ENCODE measurements at regions not wholly inside any gene's neighbourhood (a gene's known extent, or its start where the extent isn't known, plus 50 kb on each side); places are given as distances from the start of the nearest gene placed in this dataset.

GRCh38 chr13:112251930-112252585 lies 124.1 kb upstream of the SPACA7 start:
- no peak overlapping the region for H3K4me3 ChIP-seq (ENCODE audit: low read length in 2 of 2)
- no peaks in the 10 kb centered on the region for H3K27me3 ChIP-seq (ENCODE audit: control insufficient read depth in 2 of 2, insufficient read depth in 2 of 2, low read length in 2 of 2)
- no peaks in the 10 kb centered on the region for H3K4me1 ChIP-seq (ENCODE audit: control insufficient read depth in 2 of 2, insufficient read depth in 2 of 2, low read length in 2 of 2)
- H3K9me3 ChIP-seq (ENCODE audit: control insufficient read depth in 2 of 2, low read length in 2 of 2) = no peaks in the 10 kb centered on the region
- no peak overlapping the region for H3K27ac ChIP-seq (ENCODE audit: low read depth in 2 of 2, low read length in 2 of 2)
- H3K36me3 ChIP-seq (ENCODE audit: control insufficient read depth in 2 of 2, insufficient read depth in 2 of 2, low read length in 2 of 2) = no peaks in the 10 kb centered on the region
- no peak overlapping the region for H3K9ac ChIP-seq (ENCODE audit: low read depth in 1 of 2, low read length in 2 of 2)

GRCh38 chr13:112252804-112253590 lies 123.2 kb upstream of the SPACA7 start:
- Histone ChIP-seq H3K36me3 (ENCODE audit: control insufficient read depth in 2 of 2, insufficient read depth in 2 of 2, low read length in 2 of 2) (no peaks in the 10 kb centered on the region), H3K27ac (ENCODE audit: low read depth in 2 of 2, low read length in 2 of 2) (no peak overlapping the region)

GRCh38 chr13:112253631-112254030 lies 122.5 kb upstream of the SPACA7 start:
- Histone ChIP-seq H3K36me3 (ENCODE audit: control insufficient read depth in 2 of 2, insufficient read depth in 2 of 2, low read length in 2 of 2) (no peaks in the 10 kb centered on the region), H3K4me1 (ENCODE audit: control insufficient read depth in 2 of 2, insufficient read depth in 2 of 2, low read length in 2 of 2) (no peaks in the 10 kb centered on the region), H3K27me3 (ENCODE audit: control insufficient read depth in 2 of 2, insufficient read depth in 2 of 2, low read length in 2 of 2) (no peaks in the 10 kb centered on the region)

More at GRCh38 chr13:112252804-112253590, 123.2 kb upstream of the SPACA7 start:
- Histone ChIP-seq H3K9ac (ENCODE audit: low read depth in 1 of 2, low read length in 2 of 2) (no peak overlapping the region), H3K4me3 (ENCODE audit: low read length in 2 of 2) (no peak overlapping the region), H3K27me3 (ENCODE audit: control insufficient read depth in 2 of 2, insufficient read depth in 2 of 2, low read length in 2 of 2) (no peaks in the 10 kb centered on the region), H3K4me1 (ENCODE audit: control insufficient read depth in 2 of 2, insufficient read depth in 2 of 2, low read length in 2 of 2) (no peaks in the 10 kb centered on the region), H3K9me3 (ENCODE audit: control insufficient read depth in 2 of 2, low read length in 2 of 2) (no peaks in the 10 kb centered on the region)

GRCh38 chr13:112254061-112254818 lies 121.9 kb upstream of the SPACA7 start:
- H3K4me3 ChIP-seq (ENCODE audit: low read length in 2 of 2) = no peak overlapping the region
- H3K4me1 ChIP-seq (ENCODE audit: control insufficient read depth in 2 of 2, insufficient read depth in 2 of 2, low read length in 2 of 2) = no peaks in the 10 kb centered on the region
- H3K27me3 ChIP-seq (ENCODE audit: control insufficient read depth in 2 of 2, insufficient read depth in 2 of 2, low read length in 2 of 2) = no peaks in the 10 kb centered on the region
- H3K9me3 ChIP-seq (ENCODE audit: control insufficient read depth in 2 of 2, low read length in 2 of 2) = no peaks in the 10 kb centered on the region
- H3K27ac ChIP-seq (ENCODE audit: low read depth in 2 of 2, low read length in 2 of 2) = no peak overlapping the region
- H3K36me3 ChIP-seq (ENCODE audit: control insufficient read depth in 2 of 2, insufficient read depth in 2 of 2, low read length in 2 of 2) = no peaks in the 10 kb centered on the region
- H3K9ac ChIP-seq (ENCODE audit: low read depth in 1 of 2, low read length in 2 of 2) = no peak overlapping the region

More at GRCh38 chr13:112253631-112254030, 122.5 kb upstream of the SPACA7 start:
- no peaks in the 10 kb centered on the region for H3K9me3 ChIP-seq (ENCODE audit: control insufficient read depth in 2 of 2, low read length in 2 of 2)
- H3K27ac ChIP-seq (ENCODE audit: low read depth in 2 of 2, low read length in 2 of 2) = no peak overlapping the region
- H3K4me3 ChIP-seq (ENCODE audit: low read length in 2 of 2) = no peak overlapping the region
- no peak overlapping the region for H3K9ac ChIP-seq (ENCODE audit: low read depth in 1 of 2, low read length in 2 of 2)

GRCh38 chr13:112254900-112255299 lies 121.3 kb upstream of the SPACA7 start:
- H3K9me3 ChIP-seq (ENCODE audit: control insufficient read depth in 2 of 2, low read length in 2 of 2) = no peaks in the 10 kb centered on the region
- no peak overlapping the region for H3K27ac ChIP-seq (ENCODE audit: low read depth in 2 of 2, low read length in 2 of 2)
- no peaks in the 10 kb centered on the region for H3K36me3 ChIP-seq (ENCODE audit: control insufficient read depth in 2 of 2, insufficient read depth in 2 of 2, low read length in 2 of 2)
- no peak overlapping the region for H3K9ac ChIP-seq (ENCODE audit: low read depth in 1 of 2, low read length in 2 of 2)
- no peak overlapping the region for H3K4me3 ChIP-seq (ENCODE audit: low read length in 2 of 2)
- H3K27me3 ChIP-seq (ENCODE audit: control insufficient read depth in 2 of 2, insufficient read depth in 2 of 2, low read length in 2 of 2) = no peaks in the 10 kb centered on the region
- H3K4me1 ChIP-seq (ENCODE audit: control insufficient read depth in 2 of 2, insufficient read depth in 2 of 2, low read length in 2 of 2) = no peaks in the 10 kb centered on the region

- no peaks in the 10 kb centered on the region for H3K4me1 ChIP-seq (ENCODE audit: control insufficient read depth in 2 of 2, insufficient read depth in 2 of 2, low read length in 2 of 2)
- no peaks in the 10 kb centered on the region for H3K36me3 ChIP-seq (ENCODE audit: control insufficient read depth in 2 of 2, insufficient read depth in 2 of 2, low read length in 2 of 2)
- H3K9me3 ChIP-seq (ENCODE audit: control insufficient read depth in 2 of 2, low read length in 2 of 2) = no peaks in the 10 kb centered on the region
- no peaks in the 10 kb centered on the region for H3K27me3 ChIP-seq (ENCODE audit: control insufficient read depth in 2 of 2, insufficient read depth in 2 of 2, low read length in 2 of 2)
- H3K4me3 ChIP-seq (ENCODE audit: low read length in 2 of 2) = no peak overlapping the region
- H3K9ac ChIP-seq (ENCODE audit: low read depth in 1 of 2, low read length in 2 of 2) = no peak overlapping the region
- H3K27ac ChIP-seq (ENCODE audit: low read depth in 2 of 2, low read length in 2 of 2) = no peak overlapping the region
These were observed 120.5 kb upstream of the SPACA7 start for GRCh38 chr13:112255550-112256120.

GRCh38 chr13:112256716-112257494 lies 119.2 kb upstream of the SPACA7 start:
- no peaks in the 10 kb centered on the region for H3K27me3 ChIP-seq (ENCODE audit: control insufficient read depth in 2 of 2, insufficient read depth in 2 of 2, low read length in 2 of 2)
- H3K4me3 ChIP-seq (ENCODE audit: low read length in 2 of 2) = no peak overlapping the region
- H3K27ac ChIP-seq (ENCODE audit: low read depth in 2 of 2, low read length in 2 of 2) = no peak overlapping the region
- H3K4me1 ChIP-seq (ENCODE audit: control insufficient read depth in 2 of 2, insufficient read depth in 2 of 2, low read length in 2 of 2) = no peaks in the 10 kb centered on the region
- no peak overlapping the region for H3K9ac ChIP-seq (ENCODE audit: low read depth in 1 of 2, low read length in 2 of 2)
- no peaks in the 10 kb centered on the region for H3K9me3 ChIP-seq (ENCODE audit: control insufficient read depth in 2 of 2, low read length in 2 of 2)
- H3K36me3 ChIP-seq (ENCODE audit: control insufficient read depth in 2 of 2, insufficient read depth in 2 of 2, low read length in 2 of 2) = no peaks in the 10 kb centered on the region

- no peaks in the 10 kb centered on the region for H3K36me3 ChIP-seq (ENCODE audit: control insufficient read depth in 2 of 2, insufficient read depth in 2 of 2, low read length in 2 of 2)
- no peak overlapping the region for H3K9ac ChIP-seq (ENCODE audit: low read depth in 1 of 2, low read length in 2 of 2)
- no peaks in the 10 kb centered on the region for H3K4me1 ChIP-seq (ENCODE audit: control insufficient read depth in 2 of 2, insufficient read depth in 2 of 2, low read length in 2 of 2)
- no peaks in the 10 kb centered on the region for H3K9me3 ChIP-seq (ENCODE audit: control insufficient read depth in 2 of 2, low read length in 2 of 2)
- no peak overlapping the region for H3K27ac ChIP-seq (ENCODE audit: low read depth in 2 of 2, low read length in 2 of 2)
- no peaks in the 10 kb centered on the region for H3K27me3 ChIP-seq (ENCODE audit: control insufficient read depth in 2 of 2, insufficient read depth in 2 of 2, low read length in 2 of 2)
- no peak overlapping the region for H3K4me3 ChIP-seq (ENCODE audit: low read length in 2 of 2)
These were observed 116.6 kb upstream of the SPACA7 start for GRCh38 chr13:112259511-112259910.

GRCh38 chr13:112260108-112261055 lies 115.8 kb upstream of the SPACA7 start:
- Histone ChIP-seq H3K9ac (ENCODE audit: low read depth in 1 of 2, low read length in 2 of 2) (no peak overlapping the region), H3K4me1 (ENCODE audit: control insufficient read depth in 2 of 2, insufficient read depth in 2 of 2, low read length in 2 of 2) (no peaks in the 10 kb centered on the region)

More at GRCh38 chr13:112260108-112261055, 115.8 kb upstream of the SPACA7 start:
- no peaks in the 10 kb centered on the region for H3K27me3 ChIP-seq (ENCODE audit: control insufficient read depth in 2 of 2, insufficient read depth in 2 of 2, low read length in 2 of 2)
- no peak overlapping the region for H3K27ac ChIP-seq (ENCODE audit: low read depth in 2 of 2, low read length in 2 of 2)
- H3K36me3 ChIP-seq (ENCODE audit: control insufficient read depth in 2 of 2, insufficient read depth in 2 of 2, low read length in 2 of 2) = no peaks in the 10 kb centered on the region
- H3K9me3 ChIP-seq (ENCODE audit: control insufficient read depth in 2 of 2, low read length in 2 of 2) = no peaks in the 10 kb centered on the region
- H3K4me3 ChIP-seq (ENCODE audit: low read length in 2 of 2) = no peak overlapping the region
